ENCODE measurements at regions not wholly inside any gene's neighbourhood (a gene's known extent, or its start where the extent isn't known, plus 50 kb on each side); places are given as distances from the start of the nearest gene placed in this dataset.
A peak's percentile ranks its signal among the peaks of the same experiment; 100 is the strongest.

- DNase-seq = peak; percentile 67
Observed at GRCh38 chr10:123582084-123582989, 83.8 kb upstream of the GPR26 start.

- peak; percentile 41 for DNase-seq
Observed at GRCh38 chr10:123583639-123584418, 82.3 kb upstream of the GPR26 start.

GRCh38 chr10:123584419-123584775 lies 81.8 kb upstream of the GPR26 start:
- DNase-seq = no peak

DNA sequence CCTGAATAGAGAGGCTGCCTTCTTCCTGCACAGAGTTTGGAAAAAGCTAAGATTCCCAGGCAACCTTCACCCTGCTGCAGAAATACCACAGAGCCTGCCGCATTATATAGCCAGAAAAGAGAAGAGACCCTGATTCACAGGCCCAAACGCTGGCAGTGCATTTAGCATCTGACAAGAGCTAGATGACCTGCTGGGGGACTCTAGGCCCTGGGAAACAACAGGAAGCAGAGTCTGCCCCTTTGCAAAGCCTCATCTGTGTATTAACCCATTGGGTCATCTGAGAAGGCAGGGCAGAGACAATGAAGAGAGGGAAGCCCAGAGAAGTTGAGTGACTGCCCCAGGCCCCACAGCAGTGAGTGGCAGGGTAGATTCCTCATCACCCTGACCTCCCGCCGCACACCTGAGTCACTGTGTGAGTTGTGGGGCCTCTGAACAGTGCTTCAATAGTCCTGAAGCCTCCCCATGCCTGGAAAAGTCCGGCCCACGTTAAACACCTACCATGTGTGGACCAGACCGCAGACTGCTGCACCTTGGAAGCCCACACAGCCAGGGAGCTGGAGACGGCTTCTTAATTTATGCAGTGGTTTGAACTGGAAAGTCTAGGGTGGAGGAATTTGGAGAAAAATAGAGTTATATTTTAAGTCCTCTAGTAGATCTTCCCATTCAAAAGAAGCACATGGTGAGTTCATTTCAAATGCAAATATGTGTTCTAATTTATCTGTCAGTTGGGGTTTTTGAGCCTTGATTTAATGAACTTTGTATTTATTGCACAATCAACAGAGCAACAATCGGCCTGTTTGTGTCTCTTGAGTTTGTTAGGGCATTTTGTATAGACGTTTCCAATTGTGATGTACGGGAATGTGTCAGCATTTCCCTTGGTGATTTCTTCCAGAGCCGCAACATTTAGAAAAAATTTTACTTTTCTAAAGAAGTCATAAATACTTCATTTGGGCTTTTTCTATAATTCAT lies 80.4 kb upstream of the GPR26 start:
- DNase-seq = no peak

GRCh38 chr10:123587110-123587509 lies 79.0 kb upstream of the GPR26 start:
- DNase-seq = no peak

DNA sequence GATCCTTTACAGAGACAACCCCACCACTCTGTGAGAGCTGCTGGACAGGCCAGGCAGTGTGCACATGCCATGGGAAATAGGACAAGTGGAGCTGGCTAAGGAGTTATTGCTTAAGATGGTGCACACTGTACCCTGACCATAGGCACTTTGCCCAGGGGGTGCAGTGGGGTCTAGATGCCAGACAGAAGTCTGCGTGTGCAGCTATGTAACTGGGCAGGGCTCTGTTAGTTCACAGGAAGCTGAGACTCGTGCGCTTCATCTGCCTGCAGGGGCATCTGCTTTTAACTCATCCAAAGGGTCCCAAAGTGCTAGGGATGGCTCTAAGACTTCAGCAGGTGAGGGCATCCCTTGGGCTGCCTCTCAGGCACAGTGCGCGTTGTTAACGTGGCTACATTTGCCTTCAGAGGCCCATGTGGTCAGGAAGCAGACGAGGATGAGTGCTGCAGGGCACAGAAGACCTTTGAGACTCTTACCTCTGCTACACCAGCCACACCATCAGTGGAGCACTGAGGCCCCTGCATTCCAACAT lies 77.7 kb upstream of the GPR26 start:
- DNase-seq = no peak

DNA sequence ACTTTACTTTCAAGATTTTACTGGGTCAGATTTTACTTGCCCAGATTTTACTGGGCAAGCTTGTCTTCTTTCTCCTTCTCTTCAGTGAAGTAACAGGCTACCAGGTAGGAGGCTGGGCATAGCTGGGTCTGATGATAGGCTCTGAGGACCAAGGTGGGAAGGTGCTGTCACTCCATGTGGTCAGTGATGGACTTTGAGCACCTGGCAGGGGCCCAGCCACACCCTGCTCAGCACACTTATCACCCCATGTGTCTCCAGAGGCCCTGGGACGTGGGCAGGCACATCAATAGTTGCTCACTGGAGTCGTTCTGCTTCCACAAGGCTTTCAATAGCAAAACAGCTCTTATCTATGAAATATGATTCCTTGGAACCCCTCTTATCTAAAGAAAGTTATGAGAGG lies 70.5 kb upstream of the GPR26 start:
- no peak for DNase-seq

GRCh38 chr10:123597676-123598075 lies 68.5 kb upstream of the GPR26 start:
- DNase-seq = no peak

- DNase-seq = no peak
Observed at GRCh38 chr10:123599366-123599849, 66.7 kb upstream of the GPR26 start.

GRCh38 chr10:123600177-123600576 lies 66.0 kb upstream of the GPR26 start:
- DNase-seq = no peak

GRCh38 chr10:123603130-123603529 lies 63.0 kb upstream of the GPR26 start:
- no peak for DNase-seq

- DNase-seq = no peak
Observed at GRCh38 chr10:123604506-123604905, 61.6 kb upstream of the GPR26 start.

DNA sequence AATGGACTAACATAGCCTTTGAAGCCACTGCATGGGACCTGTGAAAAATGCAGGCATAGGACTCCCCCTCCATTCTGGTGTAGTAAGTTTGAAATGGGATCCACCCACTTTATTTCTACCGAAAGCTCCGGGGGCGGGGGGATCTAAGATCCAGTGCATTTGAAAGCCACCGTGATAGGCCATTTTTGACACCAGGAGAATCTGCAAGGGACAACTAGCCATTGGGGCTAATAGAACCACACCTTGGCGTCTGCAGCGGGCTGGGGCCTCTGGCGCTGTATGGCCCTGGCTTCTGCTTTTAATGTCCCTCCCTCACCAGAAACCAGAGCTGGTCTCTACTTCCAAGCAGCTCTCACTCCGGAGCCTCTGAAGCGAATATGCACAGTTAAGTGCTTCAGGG lies 60.1 kb upstream of the GPR26 start:
- DNase-seq = no peak

DNA sequence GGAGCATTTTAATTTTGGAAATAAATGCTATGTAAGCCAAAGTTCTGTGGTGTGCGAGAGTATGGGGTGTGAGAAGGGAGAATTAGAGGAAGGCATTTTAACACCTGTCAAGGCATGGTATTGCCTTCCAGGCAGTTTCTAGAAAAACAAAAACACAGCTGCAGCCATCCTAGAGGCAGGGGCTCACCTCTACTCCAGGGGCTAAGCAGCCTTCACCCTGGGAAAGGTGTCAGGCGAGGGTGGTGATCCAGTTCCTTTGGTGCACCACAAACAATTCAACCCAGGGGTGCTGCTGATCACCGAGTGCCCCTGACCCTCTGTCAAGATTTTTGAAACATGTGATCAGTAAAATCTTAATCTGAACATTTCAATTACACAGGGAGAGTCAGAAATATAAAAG lies 59.2 kb upstream of the GPR26 start:
- DNase-seq = no peak

DNA sequence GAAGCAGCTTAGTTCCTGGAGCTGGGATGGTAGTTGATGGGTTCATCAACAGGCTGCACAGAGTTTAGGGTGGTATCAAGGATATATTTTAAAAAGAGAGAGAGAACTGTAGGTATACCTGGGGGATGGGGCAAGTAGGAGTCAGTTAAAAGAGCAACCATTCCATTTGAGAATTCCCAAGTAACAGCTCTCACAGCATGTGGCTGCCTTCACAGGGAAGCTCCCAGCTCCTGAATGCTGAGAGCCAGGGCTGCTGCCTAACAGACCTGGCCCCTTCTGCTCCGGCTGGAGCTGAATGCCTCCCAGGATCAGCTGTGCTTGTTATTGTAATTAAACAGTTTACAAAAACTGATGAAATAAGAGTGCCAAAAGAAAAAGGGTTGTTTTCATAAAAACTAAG lies 58.8 kb upstream of the GPR26 start:
- DNase-seq = no peak

DNA sequence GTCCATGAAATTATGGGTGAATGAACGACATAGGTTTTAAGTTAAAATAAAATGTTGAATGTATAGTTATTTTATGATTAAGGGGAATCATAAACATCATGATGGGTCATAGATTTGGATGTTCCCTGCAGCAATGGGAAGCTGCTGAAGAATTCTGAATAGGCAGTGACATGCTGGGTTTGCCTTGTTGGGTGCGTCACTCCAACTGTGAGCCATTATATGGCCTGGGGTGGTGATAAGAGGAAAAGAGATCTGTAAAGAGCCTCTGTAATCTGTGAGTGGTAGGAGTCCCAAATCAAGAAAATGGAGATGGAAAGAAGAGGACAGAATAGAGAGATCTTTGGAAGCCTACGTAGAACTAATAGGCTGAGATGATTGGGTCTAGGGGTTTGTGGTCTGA lies 58.1 kb upstream of the GPR26 start:
- DNase-seq = no peak

- DNase-seq = no peak
Observed at GRCh38 chr10:123611243-123611642, 54.9 kb upstream of the GPR26 start.

DNA sequence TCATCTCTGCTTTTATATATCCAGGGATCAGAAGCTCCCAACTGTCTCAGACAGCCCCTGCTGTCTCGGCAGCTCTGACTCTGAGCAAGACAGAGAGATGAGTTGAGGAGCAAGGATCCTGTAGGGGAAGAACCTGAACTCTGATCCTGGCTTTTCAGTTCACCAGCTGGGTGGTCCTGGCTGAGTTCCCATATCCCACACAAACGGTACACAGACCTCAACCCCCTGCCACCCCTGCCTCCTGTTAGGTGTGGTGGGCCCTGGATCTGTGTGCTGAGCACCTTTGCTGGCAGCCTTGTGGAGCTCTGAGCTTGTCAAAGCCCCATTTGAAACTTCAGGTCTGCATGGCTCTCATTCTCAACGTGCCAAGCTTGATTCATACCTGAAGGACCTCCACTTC lies 54.3 kb upstream of the GPR26 start:
- no peak for DNase-seq

DNA sequence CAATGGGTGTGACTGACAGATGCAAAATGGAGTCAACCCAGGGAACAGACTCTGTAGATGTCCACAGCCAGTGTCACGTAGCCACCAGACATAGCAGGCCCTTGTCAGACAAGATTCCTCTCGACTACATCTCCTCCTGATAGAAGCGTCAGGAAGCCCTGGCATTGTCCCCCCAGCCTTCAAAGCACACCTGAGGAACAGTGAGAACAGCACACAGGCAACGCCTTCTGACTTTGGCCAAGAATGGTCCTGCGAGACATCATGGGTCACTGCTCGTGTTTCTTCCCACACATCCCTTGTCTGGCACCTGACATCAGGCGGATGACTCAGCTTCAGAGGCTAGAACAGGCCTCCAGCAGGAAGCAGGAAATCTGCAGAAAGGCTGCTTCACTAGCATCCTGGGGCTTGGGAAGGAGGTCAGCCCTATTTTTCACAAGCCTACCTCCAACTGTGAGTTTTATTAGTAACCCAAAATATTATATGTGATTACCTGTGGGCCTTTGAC lies 52.8 kb upstream of the GPR26 start:
- no peak for DNase-seq

- DNase-seq = peak; percentile 39
Observed at GRCh38 chr10:123614888-123615287, 51.3 kb upstream of the GPR26 start.

Data from activated CD4-positive, CD25-positive, alpha-beta regulatory T cell treated with anti-CD3 and anti-CD28 coated beads, Interleukin-2, amount 50 U/mL, for 72 hours (primary cell).